ENCODE measurements at regions not wholly inside any gene's neighbourhood (a gene's known extent, or its start where the extent isn't known, plus 50 kb on each side); places are given as distances from the start of the nearest gene placed in this dataset.

DNA sequence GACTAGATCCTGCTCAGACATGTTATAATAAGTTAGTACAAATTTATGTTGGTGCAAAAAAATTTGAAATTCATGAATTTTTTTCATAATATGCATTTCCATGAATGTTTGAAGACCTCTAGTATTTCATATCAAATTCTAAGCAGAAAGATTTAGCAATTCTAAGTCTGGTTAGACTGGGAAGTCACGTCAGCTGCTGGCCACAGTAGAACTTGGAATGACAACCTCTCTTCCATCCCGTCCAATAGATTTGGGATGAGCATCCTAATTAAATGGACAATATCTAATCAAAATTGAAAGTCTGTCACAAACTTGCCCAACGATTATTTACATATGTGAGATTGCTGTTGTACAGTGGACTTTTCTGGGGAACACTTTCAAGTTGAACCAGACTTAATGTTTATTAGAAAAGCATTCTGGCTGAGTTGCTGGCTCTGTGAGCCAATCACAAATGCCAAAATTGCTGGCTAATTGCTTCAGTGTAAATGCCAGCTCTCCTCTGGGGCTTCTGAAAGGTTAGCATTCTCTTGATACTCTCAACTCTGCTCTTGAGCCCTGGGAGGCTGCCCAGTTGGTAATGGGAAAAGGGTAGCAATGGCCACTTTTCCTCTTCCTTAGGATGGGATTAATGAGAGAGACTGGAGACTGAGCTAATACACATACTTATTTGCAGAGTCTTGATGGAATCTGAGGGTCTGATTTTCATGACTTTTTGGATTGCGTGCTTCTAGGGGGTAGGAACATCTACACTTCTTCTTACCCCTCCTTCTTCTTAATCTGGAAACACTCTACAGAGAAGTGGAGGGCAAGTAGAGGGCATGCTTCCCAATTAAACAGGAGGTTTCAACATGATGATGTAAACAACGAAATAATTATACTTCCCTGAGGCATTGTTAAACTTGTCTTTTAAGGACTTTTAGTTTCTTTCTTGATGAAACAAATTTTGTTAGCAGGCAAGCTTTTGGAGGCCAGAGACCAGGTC lies 253.5 kb downstream of the BAMBI start:
- no peak for DNase-seq

DNA sequence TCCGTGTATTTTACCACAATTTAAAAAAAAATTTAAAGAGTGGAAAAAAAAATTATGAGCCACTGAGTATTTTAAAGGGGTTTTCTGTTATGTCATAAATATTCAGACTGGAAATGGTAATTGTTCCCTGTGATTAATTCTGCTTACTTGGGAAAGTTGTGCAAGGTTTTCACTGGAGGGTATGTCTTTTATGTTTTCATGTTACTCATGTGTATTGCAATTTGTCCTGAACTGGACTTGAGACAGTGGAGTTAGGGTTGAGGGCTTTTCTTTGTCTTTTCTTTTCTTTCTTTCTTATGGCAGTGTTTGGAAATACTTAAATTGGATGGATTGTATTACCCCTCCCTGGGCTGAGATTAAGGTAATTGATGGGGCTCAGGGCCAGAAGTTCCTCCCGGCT lies 257.7 kb downstream of the BAMBI start:
- no peak for DNase-seq

GRCh38 chr10:28937959-28938358 lies 260.6 kb downstream of the BAMBI start:
- no peak for DNase-seq

DNA sequence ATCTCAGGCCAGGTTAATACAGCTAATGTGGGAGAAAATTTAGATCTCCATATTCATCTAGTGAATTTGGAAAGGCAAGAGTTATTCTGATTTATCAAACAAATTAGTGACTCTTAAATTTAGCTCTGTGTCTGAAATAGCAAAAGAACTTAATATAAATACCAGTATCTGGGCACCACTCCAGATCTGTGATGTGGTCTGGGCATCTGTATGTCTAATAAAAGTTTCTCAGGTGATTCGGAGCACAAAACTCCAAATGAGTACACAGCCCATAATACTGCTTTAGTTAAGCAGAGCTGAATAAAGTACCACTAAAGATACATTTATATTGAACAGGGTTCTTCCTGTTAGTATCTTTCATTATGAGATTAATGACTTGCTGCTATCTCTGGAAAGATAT lies 261.4 kb downstream of the BAMBI start:
- DNase-seq, result no peak

DNA sequence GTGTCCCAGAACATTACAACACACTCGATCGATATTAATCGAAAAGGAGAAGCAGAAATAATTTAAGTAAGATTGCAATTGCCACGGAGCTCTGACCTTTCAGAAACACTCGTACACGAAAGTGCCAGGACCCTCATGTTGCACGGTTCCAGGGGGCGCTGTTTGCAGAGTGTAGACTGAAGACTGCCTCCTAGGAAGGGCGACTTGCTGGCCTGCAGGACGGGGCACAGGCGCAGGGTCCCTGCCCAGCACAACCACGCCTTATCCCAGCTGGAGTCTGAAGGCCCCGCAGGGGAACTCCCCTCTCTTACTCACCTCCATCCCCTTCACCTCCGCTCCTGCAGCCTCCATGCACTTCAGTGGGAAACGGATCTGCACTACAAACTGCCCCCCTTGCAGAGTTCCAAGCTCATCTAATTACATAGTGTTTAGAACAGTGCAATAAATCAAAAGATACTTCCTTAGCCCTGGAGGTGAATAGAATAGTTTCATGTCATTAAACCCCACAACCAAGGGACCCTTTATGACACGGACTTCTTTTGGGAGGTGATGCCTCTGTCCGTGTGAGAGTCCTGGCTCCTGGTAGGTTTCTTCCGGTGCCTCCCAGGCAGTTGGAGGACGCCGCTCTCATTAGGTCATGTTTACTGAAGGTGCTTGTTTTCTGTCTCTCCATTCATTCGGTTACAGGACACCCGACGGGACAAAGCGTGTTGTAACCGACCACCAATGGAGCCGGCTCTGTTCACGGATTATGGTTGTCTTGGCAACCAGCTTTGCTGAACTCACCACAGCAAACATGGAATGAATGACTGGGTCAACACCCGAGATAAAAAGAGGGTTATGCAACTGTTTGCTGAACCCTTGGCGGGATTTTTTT lies 262.2 kb downstream of the BAMBI start:
- DNase-seq, result peak; percentile 97

GRCh38 chr10:28940158-28940888 lies 263.0 kb downstream of the BAMBI start:
- DNase-seq, result peak; percentile 60

GRCh38 chr10:28942012-28942411 lies 264.7 kb downstream of the BAMBI start:
- DNase-seq, result no peak

- no peak for DNase-seq
These were observed 268.6 kb downstream of the BAMBI start for GRCh38 chr10:28945959-28946358.

DNA sequence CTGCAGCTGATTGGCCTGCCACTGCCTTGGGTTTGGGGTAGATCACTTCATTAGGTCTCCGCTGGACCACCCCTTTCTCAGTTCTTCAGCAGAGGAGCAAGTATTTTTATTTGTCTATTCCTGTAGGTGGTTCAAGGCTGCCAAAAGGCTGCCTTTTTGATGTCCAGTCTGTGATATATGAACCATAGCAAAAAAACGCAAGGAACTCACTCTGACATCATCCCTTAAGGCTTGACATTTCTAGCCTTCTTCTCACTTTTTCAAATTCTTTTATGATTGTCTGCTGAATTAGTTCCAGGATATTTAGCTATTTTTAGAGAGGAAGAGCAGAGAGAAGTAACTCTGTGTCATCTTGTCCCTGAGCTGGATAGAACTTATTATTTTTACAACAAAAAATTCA lies 269.2 kb downstream of the BAMBI start:
- DNase-seq, result no peak

DNA sequence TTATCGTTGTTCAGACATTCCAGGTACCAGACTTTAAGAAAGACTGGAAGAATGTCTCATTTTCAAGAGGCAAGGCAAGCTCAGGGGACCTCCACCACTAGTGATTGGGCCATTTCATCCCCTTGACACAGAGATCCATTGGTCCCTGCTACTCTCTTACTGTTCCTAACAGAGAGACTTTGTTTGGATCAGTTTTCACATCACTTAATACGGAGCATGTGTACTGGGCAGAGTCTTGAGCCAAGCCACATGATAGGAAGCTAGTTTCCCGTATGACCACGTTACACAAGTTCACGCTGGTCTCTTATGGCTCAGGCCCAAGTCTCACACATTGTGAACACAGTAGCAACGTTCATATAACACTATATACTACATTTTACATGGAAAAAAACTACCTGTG lies 269.9 kb downstream of the BAMBI start:
- DNase-seq, result no peak

- no peak for DNase-seq
These were observed 270.7 kb downstream of the BAMBI start for GRCh38 chr10:28948046-28948445.

GRCh38 chr10:28949005-28950004 lies 272.0 kb downstream of the BAMBI start:
- DNase-seq, result no peak

GRCh38 chr10:28951484-28951883 lies 274.2 kb downstream of the BAMBI start:
- DNase-seq, result no peak

GRCh38 chr10:28952523-28952922 lies 275.2 kb downstream of the BAMBI start:
- DNase-seq, result no peak

- DNase-seq, result no peak
These were observed 276.9 kb downstream of the BAMBI start for GRCh38 chr10:28954211-28954610.

DNA sequence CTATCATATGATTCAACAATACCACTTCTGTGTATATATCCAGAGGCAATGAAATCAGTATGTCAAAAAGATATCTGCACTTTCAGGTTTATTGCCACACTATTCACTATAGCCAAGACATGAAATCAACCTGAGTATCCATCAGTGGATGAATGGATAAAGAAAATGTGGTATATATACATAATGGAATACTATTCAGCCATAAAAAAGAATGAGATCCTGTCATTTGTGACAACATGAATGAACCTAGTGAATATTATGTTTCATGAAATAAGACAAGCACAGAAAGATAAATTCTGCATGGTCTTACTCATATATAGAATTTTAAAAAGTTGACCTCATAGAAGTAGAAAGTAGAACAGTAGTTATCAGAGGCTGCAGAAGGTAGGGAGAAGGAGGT lies 281.1 kb downstream of the BAMBI start:
- DNase-seq, result no peak

- DNase-seq, result no peak
These were observed 282.7 kb downstream of the BAMBI start for GRCh38 chr10:28959850-28960501.

- DNase-seq, result no peak
These were observed 285.4 kb downstream of the BAMBI start for GRCh38 chr10:28962768-28963167.

DNA sequence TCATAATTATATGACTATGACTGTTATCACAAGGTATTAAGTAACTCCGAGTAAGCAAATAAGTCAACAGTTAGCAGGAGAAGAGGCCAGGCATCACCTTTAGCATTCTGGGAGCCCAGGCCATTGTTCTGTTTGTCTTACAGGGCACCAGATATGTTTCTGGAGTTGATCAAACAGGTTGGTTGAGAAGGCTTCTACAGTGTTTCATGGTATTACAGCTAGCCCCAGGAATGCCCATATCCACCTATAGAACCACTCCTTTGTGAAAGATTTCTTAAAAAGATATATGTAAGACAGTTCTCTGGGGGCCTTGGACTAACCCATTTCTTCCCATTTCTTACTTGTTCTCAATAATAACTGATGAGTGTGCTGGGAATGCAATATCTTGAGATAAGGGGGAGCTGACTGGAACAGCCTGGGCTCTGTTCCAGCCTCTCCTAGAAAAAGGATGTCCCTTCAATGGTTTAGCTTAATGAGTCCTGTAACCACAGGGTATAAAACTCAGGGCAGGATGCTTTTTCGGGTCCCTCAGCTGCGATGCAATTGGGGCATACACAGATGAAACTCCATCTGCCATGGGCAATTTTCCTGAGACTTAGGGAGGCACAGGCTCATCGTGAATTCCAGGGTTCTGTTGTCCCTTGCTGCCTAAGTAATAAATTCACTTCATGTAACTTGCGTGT lies 286.4 kb downstream of the BAMBI start:
- no peak for DNase-seq

GRCh38 chr10:28965937-28966336 lies 288.6 kb downstream of the BAMBI start:
- no peak for DNase-seq

GRCh38 chr10:28967031-28967430 lies 289.7 kb downstream of the BAMBI start:
- DNase-seq, result no peak
